Peyer's patch (tissue), 4 donors: ENCODE measurements at regions not wholly inside any gene's neighbourhood (a gene's known extent, or its start where the extent isn't known, plus 50 kb on each side); places are given as distances from the start of the nearest gene placed in this dataset.

Experiments
- DNase-seq, 3 donors: peaks; one replicate each; pipeline ENCODE4 v3.0.0-alpha.2; 2017 to 2019
- H3K27ac ChIP-seq, 4 donors: fragments of 200-600 bp; sonication (generic); one replicate each; pipeline ENCODE4 v1.5.1; 2016 to 2019
- H3K27me3 ChIP-seq, 2 donors: fragments of 200-600 bp; sonication (generic); one replicate each; pipeline ENCODE4 v1.5.1; 2019
- H3K36me3 ChIP-seq, 3 donors: fragments of 200-600 bp; sonication (generic); one replicate each; pipeline ENCODE4 v1.5.1; 2016 to 2019
- H3K4me1 ChIP-seq, 4 donors: fragments of 200-600 bp; sonication (generic); one replicate each; pipeline ENCODE4 v1.5.1; 2016 to 2019
- H3K4me3 ChIP-seq, 4 donors: fragments of 200-600 bp; sonication (generic); 1 replicate in 3 of 4; 2 replicates in 1 of 4; pipeline ENCODE4 v1.5.1; 2016 to 2019; ENCODE audit warnings: mild to moderate bottlenecking in 1 of 4
- H3K9me3 ChIP-seq, 4 donors: fragments of 200-600 bp; sonication (generic); one replicate each; pipeline ENCODE4 v1.5.1; 2016 to 2019; ENCODE audit warnings: mild to moderate bottlenecking in 1 of 4
- POLR2A ChIP-seq, 2 donors: fragments of 450-650 bp; IDR thresholded peaks; one replicate each; pipeline ENCODE4 v1.5.1; 2017; ENCODE audit warnings: antibody characterized with exemption in 2 of 2, mild to moderate bottlenecking in 2 of 2, moderate library complexity in 2 of 2
- TF ChIP-seq, protein P1 (sequence below), 6 experiments: fragments of 450-650 bp in 4 of 6; fragments of 200-600 bp in 2 of 6; sonication (generic) in 1 of 6; IDR thresholded peaks; one replicate each; pipeline ENCODE4 v1.5.1; 2017 to 2019; ENCODE audit warnings: antibody characterized with exemption in 6 of 6, mild to moderate bottlenecking in 3 of 6, moderate library complexity in 1 of 6

DNA sequence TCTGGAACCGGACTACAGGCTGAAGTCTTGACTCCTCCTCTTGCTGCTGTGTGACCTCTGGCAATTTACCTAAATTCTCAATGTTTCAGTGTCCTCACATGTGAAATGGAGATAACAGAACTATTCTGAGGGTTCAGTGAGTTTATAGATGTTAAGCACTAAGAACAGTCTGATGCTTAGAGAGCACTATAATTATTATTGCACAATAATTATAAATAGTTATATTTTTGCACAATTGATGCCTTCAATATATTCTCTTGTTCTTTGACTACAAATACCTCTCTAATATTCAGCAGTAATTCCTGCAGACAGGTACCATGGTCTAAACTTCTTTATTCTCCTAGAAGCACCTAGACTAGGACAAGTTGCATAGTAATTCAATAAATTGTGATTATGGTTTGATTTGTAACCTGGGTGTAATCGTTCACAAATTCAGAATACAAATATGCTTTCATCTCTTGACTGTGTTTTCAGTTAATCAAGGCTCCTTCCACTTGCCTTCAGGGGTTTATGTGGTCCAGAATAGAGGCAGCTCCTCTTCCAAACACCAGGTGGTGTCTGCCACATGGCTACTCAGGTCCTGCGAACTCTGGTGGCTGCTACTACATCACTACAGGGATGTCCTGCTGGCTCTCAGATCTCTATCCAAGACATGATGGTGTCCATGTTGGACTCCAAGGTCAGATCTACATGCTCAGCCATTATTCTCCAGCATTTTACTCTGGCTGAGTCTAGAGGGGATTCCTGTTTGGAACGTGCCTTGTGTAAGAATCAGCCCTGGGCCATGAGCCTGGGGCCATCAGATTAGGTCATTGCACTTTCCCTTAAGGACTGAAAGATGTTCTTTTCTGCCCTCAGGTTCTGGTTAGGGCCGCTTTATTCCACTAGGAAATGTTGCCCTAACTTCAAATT lies 103.4 kb downstream of the QRFPR start:
- no peak overlapping the region for H3K4me3 ChIP-seq
- TF ChIP-seq, protein P1, sequence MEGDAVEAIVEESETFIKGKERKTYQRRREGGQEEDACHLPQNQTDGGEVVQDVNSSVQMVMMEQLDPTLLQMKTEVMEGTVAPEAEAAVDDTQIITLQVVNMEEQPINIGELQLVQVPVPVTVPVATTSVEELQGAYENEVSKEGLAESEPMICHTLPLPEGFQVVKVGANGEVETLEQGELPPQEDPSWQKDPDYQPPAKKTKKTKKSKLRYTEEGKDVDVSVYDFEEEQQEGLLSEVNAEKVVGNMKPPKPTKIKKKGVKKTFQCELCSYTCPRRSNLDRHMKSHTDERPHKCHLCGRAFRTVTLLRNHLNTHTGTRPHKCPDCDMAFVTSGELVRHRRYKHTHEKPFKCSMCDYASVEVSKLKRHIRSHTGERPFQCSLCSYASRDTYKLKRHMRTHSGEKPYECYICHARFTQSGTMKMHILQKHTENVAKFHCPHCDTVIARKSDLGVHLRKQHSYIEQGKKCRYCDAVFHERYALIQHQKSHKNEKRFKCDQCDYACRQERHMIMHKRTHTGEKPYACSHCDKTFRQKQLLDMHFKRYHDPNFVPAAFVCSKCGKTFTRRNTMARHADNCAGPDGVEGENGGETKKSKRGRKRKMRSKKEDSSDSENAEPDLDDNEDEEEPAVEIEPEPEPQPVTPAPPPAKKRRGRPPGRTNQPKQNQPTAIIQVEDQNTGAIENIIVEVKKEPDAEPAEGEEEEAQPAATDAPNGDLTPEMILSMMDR (IDR thresholded peaks at IDR 0.05), result peak in 2 of 6 experiments; percentile 28 to 42
- TF ChIP-seq POLR2A (IDR thresholded peaks at IDR 0.05), result no peak
- no peak for DNase-seq
- no peaks in the 10 kb centered on the region for H3K27me3 ChIP-seq
- no peaks in the 10 kb centered on the region for H3K36me3 ChIP-seq
- H3K27ac ChIP-seq, result no peak overlapping the region
- H3K9me3 ChIP-seq, result no peaks in the 10 kb centered on the region
- H3K4me1 ChIP-seq, result no peaks in the 10 kb centered on the region

DNA sequence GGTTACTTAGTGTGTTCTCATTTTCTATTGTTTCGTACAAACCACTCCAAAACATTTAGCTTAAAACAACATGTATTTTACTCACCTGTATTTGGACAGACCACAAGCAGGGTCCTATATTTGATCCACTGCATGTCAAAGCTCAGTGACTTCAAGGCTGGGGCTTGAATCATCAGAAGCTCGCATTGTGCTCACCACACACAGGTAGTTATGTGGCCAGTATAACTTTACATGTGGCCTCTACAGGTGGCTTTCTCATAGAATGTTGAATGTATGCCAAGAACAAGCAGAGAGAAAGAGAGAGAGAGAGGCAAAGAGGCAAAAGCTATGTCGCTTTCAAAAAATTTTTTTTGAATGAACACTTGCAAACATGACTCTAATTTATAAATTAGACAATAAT lies 107.6 kb downstream of the QRFPR start:
- H3K36me3 ChIP-seq, result no peaks in the 10 kb centered on the region
- no peak for TF ChIP-seq POLR2A (IDR thresholded peaks at IDR 0.05)
- TF ChIP-seq, protein P1 (IDR thresholded peaks at IDR 0.05), result no peak
- H3K27me3 ChIP-seq, result no peaks in the 10 kb centered on the region
- no peaks in the 10 kb centered on the region for H3K9me3 ChIP-seq
- no peak overlapping the region for H3K4me3 ChIP-seq
- DNase-seq, result no peak
- no peaks in the 10 kb centered on the region for H3K4me1 ChIP-seq
- no peak overlapping the region for H3K27ac ChIP-seq

DNA sequence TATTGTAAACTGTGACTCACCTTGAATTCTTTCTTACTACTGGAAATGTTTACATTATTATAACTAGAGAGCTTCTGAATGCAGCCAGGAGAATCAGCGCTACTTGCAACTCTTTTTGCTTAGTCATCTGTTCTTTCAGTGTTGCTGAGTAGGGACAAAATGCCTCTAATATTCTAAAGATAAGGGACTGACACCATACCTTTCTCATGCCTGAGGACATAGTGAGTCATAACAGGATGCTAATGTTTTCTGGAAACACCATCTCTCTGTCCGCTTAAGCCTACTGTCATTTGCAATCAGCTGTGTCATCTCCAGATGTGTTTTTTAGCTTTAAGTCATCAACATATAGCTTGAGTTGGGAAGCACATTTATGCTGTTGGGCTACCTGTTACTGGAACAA lies 108.3 kb downstream of the QRFPR start:
- no peak overlapping the region for H3K27ac ChIP-seq
- no peak overlapping the region for H3K4me3 ChIP-seq
- DNase-seq, result no peak
- H3K27me3 ChIP-seq, result no peaks in the 10 kb centered on the region
- H3K9me3 ChIP-seq, result no peaks in the 10 kb centered on the region
- no peaks in the 10 kb centered on the region for H3K4me1 ChIP-seq
- TF ChIP-seq, protein P1 (IDR thresholded peaks at IDR 0.05), result no peak
- no peak for TF ChIP-seq POLR2A (IDR thresholded peaks at IDR 0.05)
- H3K36me3 ChIP-seq, result no peaks in the 10 kb centered on the region

DNA sequence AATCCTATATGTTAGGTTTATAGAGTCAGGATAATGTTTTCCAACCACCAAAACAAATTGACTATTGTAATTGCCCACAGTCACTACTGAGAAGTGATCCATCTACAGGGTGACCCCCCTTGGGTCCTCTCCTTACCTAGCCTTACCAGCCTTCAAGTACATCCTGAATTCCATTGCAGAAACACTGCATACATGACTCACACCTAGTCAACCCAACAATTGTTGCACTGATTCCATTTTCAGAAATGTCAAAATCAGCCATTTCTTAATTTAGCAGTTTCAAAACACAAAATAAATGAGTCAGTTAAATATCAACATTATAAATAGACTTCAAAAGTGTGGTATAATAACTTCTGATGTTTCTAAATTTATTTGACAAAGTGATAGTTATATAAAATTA lies 106.3 kb upstream of the TNIP3 start:
- TF ChIP-seq, protein P1 (IDR thresholded peaks at IDR 0.05), result no peak
- TF ChIP-seq POLR2A (IDR thresholded peaks at IDR 0.05), result no peak
- no peak for DNase-seq
- Histone ChIP-seq H3K27ac (no peak overlapping the region), H3K27me3 (no peaks in the 10 kb centered on the region), H3K9me3 (no peaks in the 10 kb centered on the region), H3K4me3 (no peak overlapping the region), H3K4me1 (no peaks in the 10 kb centered on the region), H3K36me3 (no peaks in the 10 kb centered on the region)

DNA sequence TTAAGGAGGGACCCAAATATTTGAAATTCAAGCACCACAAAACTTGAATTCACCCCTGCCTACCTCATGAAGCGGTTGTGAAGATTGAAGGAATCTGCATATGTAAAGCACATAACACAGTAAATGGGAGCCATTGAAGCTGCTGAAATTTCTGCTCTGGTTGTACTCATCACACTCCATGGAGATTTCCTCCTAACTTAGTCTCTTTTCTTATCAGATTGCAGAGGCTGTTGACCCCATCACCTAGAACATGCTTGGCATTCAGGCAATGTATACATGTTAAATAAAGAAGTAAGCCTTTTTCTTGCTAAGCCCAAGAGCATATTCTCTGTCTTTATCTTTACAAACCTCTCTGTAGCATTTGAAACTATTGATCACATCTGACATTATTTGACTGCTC lies 104.9 kb upstream of the TNIP3 start:
- H3K27ac ChIP-seq, result no peak overlapping the region
- H3K4me3 ChIP-seq, result no peak overlapping the region
- no peaks in the 10 kb centered on the region for H3K27me3 ChIP-seq
- no peak for TF ChIP-seq POLR2A (IDR thresholded peaks at IDR 0.05)
- TF ChIP-seq, protein P1 (IDR thresholded peaks at IDR 0.05), result no peak
- no peaks in the 10 kb centered on the region for H3K9me3 ChIP-seq
- no peaks in the 10 kb centered on the region for H3K36me3 ChIP-seq
- H3K4me1 ChIP-seq, result no peaks in the 10 kb centered on the region
- DNase-seq, result no peak
